IMR-90 (cell line): ENCODE measurements at regions not wholly inside any gene's neighbourhood (a gene's known extent, or its start where the extent isn't known, plus 50 kb on each side); places are given as distances from the start of the nearest gene placed in this dataset.

Experiments used
- ATAC-seq: fragments of 200-7000 bp; cut with Tn5 transposase; 2 replicates; pipeline ENCODE4 v1.9.1; 2020; ENCODE audit warnings: low read depth, mild to moderate bottlenecking, moderate library complexity
- BruUV-seq: library from RNA; stranded (reverse); fragments of 400-500 nt; replicated peaks from 2 replicates; lab custom pipeline; 2021; lab: Mats Ljungman, UMichigan
- CTCF ChIA-PET: fragments of 300-600 bp; formaldehyde crosslinking; extraction: SDS; loops from one replicate; lab custom pipeline; 2021; ENCODE audit warnings: antibody characterized with exemption; lab: Yijun Ruan, JAX
- POLR2A ChIA-PET: fragments of 300-600 bp; sonication (Branson Sonifier 250); formaldehyde crosslinking; loops from one replicate; lab custom pipeline; 2022; ENCODE audit warnings: antibody characterized with exemption; ENCODE audit not compliant: unreplicated experiment; lab: Charles Lee
- DNase-seq: peaks from one replicate; pipeline ENCODE4 v3.0.0; 2013
- H2AFZ ChIP-seq: replicated peaks from 2 replicates; pipeline ENCODE3; 2013; ENCODE audit warnings: low read length, mild to moderate bottlenecking; ENCODE audit not compliant: poor library complexity
- H2AK5ac ChIP-seq: 2 replicates; pipeline ENCODE4 v1.6.1; 2013; ENCODE audit warnings: low read depth, low read length, inconsistent platforms
- H2AK9ac ChIP-seq: replicated peaks from 2 replicates; pipeline ENCODE3; 2013; ENCODE audit warnings: mild to moderate bottlenecking, low read depth, low read length, moderate library complexity; ENCODE audit not compliant: poor library complexity
- H2BK120ac ChIP-seq: 2 replicates; pipeline ENCODE4 v1.6.1; 2013; ENCODE audit warnings: low read depth, low read length, inconsistent platforms
- H2BK15ac ChIP-seq: 3 replicates; pipeline ENCODE4 v1.6.1; 2013; ENCODE audit warnings: low read depth, low read length, inconsistent platforms
- H2BK20ac ChIP-seq: 2 replicates; pipeline ENCODE4 v1.6.1; 2013; ENCODE audit warnings: low read depth, mild to moderate bottlenecking, inconsistent platforms, low read length, moderate library complexity
- H2BK5ac ChIP-seq: 2 replicates; pipeline ENCODE4 v1.6.1; 2013; ENCODE audit warnings: mild to moderate bottlenecking, low read depth, low read length, inconsistent platforms; ENCODE audit not compliant: poor library complexity, severe bottlenecking
- H3K14ac ChIP-seq: replicated peaks from 2 replicates; pipeline ENCODE4 v1.6.1; 2013; ENCODE audit warnings: low read depth, low read length, inconsistent platforms
- H3K18ac ChIP-seq: 2 replicates; pipeline ENCODE4 v1.6.1; 2013; ENCODE audit warnings: low read depth, low read length, control low read depth
- H3K23ac ChIP-seq: 2 replicates; pipeline ENCODE4 v1.6.1; 2013; ENCODE audit warnings: low read depth, low read length, inconsistent platforms
- H3K27ac ChIP-seq: 2 replicates; pipeline ENCODE4 v1.5.1; 2013; ENCODE audit warnings: mild to moderate bottlenecking, control low read depth, low read length; ENCODE audit not compliant: insufficient read depth
- H3K27me3 ChIP-seq: 2 replicates; pipeline ENCODE4 v1.6.1; 2013; ENCODE audit warnings: low read length; ENCODE audit not compliant: control insufficient read depth, insufficient read depth
- H3K36me3 ChIP-seq: 2 replicates; pipeline ENCODE4 v1.6.1; 2013; ENCODE audit warnings: low read length, mixed read lengths; ENCODE audit not compliant: control insufficient read depth, insufficient read depth
- H3K4ac ChIP-seq: 2 replicates; pipeline ENCODE4 v1.6.1; 2013; ENCODE audit warnings: low read depth, low read length, inconsistent platforms
- H3K4me1 ChIP-seq: 2 replicates; pipeline ENCODE4 v1.6.1; 2013; ENCODE audit warnings: low read length, mixed read lengths; ENCODE audit not compliant: control insufficient read depth, insufficient read depth
- H3K4me2 ChIP-seq: 2 replicates; pipeline ENCODE4 v1.6.1; 2013; ENCODE audit warnings: low read depth, mild to moderate bottlenecking, control low read depth, low read length, moderate library complexity
- H3K4me3 ChIP-seq: 2 replicates; pipeline ENCODE4 v1.5.1; 2013; ENCODE audit warnings: low read depth, mild to moderate bottlenecking, control low read depth, low read length, moderate library complexity; ENCODE audit not compliant: insufficient read depth
- H3K56ac ChIP-seq: 2 replicates; pipeline ENCODE4 v1.6.1; 2013; ENCODE audit warnings: low read length, inconsistent platforms; ENCODE audit not compliant: insufficient read depth; ENCODE audit errors: extremely low read depth
- H3K79me1 ChIP-seq, 2 experiments: 2 replicates each; pipeline ENCODE4 v1.6.1; 2013; ENCODE audit warnings: low read length in 2 of 2, inconsistent platforms in 1 of 2, low read depth in 1 of 2
- H3K9ac ChIP-seq: 2 replicates; pipeline ENCODE4 v1.6.1; 2013; ENCODE audit warnings: low read depth, low read length, control low read depth
- H3K9me1 ChIP-seq: 2 replicates; pipeline ENCODE4 v1.6.1; 2013; ENCODE audit warnings: low read length, inconsistent platforms; ENCODE audit not compliant: insufficient read depth
- H3K9me3 ChIP-seq: 2 replicates; pipeline ENCODE4 v1.6.1; 2013; ENCODE audit warnings: low read length; ENCODE audit not compliant: control insufficient read depth, insufficient read depth
- H4K20me1 ChIP-seq: 2 replicates; pipeline ENCODE4 v1.6.1; 2013; ENCODE audit warnings: low read length, inconsistent platforms; ENCODE audit not compliant: insufficient read depth
- H4K5ac ChIP-seq: 2 replicates; pipeline ENCODE4 v1.6.1; 2013; ENCODE audit warnings: mild to moderate bottlenecking, low read depth, low read length, control low read depth
- H4K8ac ChIP-seq, 2 experiments: 2 replicates each; pipeline ENCODE4 v1.6.1; 2013; ENCODE audit warnings: low read depth in 2 of 2, low read length in 2 of 2, control low read depth in 1 of 2, inconsistent platforms in 1 of 2
- H4K91ac ChIP-seq: 2 replicates; pipeline ENCODE4 v1.6.1; 2013; ENCODE audit warnings: low read depth, low read length, inconsistent platforms; ENCODE audit not compliant: insufficient read depth
- ELK1 ChIP-seq: fragments of 150-350 bp; IDR thresholded peaks from 2 replicates; pipeline ENCODE4 v1.6.1; 2016; ENCODE audit warnings: low read depth, mild to moderate bottlenecking, low read length, moderate library complexity, borderline replicate concordance
- FOS ChIP-seq: fragments of 150-350 bp; IDR thresholded peaks from 2 replicates; pipeline ENCODE4 v1.6.1; 2016; ENCODE audit warnings: low read depth, low read length
- MXI1 ChIP-seq: IDR thresholded peaks from 2 replicates; pipeline ENCODE4 v1.6.1; 2012; ENCODE audit warnings: low read depth, mild to moderate bottlenecking, low read length, moderate library complexity, borderline replicate concordance
- SMC3 ChIP-seq: fragments of 150-350 bp; IDR thresholded peaks from 2 replicates; pipeline ENCODE4 v1.6.1; 2016; ENCODE audit warnings: low read depth, mild to moderate bottlenecking, antibody characterized with exemption, low read length, moderate library complexity
- WGBS, 2 experiments: methylation state at CpG; one replicate each; pipeline versions ENCODE4 v1.1.5 to v1.1.7; 2013; ENCODE audit warnings: missing lambda C conversion rate in 2 of 2; ENCODE audit not compliant: insufficient read length in 1 of 2; ENCODE audit errors: extremely low coverage in 2 of 2; 5-methylcytosine and 5-hydroxymethylcytosine counted together
- dilution Hi-C: fragments of 300-500 bp; cut with HindIII; formaldehyde crosslinking; loops from one replicate; pipeline ENCODE4 v1.14.3; 2018; ENCODE audit warnings: low sequenced_read_pairs; ENCODE audit not compliant: unreplicated experiment
- in situ Hi-C: fragments of 300-500 bp; cut with MboI; formaldehyde crosslinking; loops from 3 replicates; pipeline ENCODE4 v1.14.3; 2019; ENCODE audit warnings: low sequenced_read_pairs, inconsistent platforms, mixed read lengths
- intact Hi-C: fragments of 100-400 bp; cut with micrococcal nuclease; formaldehyde crosslinking; loops from 2 replicates; pipeline ENCODE4 v1.10.0; 2022
- TF ChIP-seq, protein P1 (sequence below): conservative IDR thresholded peaks from 2 replicates; pipeline ENCODE4 v1.5.1; 2012; ENCODE audit warnings: mild to moderate bottlenecking, low read depth, low read length, improper control_type of control experiment

GRCh38 chr1:38208716-38209632 is 162.4 kb upstream of the POU3F1 start:
- no peak overlapping the region for H2BK120ac ChIP-seq
- H2AK5ac ChIP-seq: no peak overlapping the region
- H2BK5ac ChIP-seq: no peak overlapping the region
- no peaks in the 10 kb centered on the region for H3K36me3 ChIP-seq
- no peak overlapping the region for H3K18ac ChIP-seq
- no peak overlapping the region for H3K4me2 ChIP-seq
- intact Hi-C loops: no loop called here
- H3K9me1 ChIP-seq: no peaks in the 10 kb centered on the region
- no peak overlapping the region for H3K9ac ChIP-seq
- no peaks in the 10 kb centered on the region for H3K9me3 ChIP-seq
- H4K5ac ChIP-seq: no peak overlapping the region
- H3K56ac ChIP-seq: no peak overlapping the region
- no peaks in the 10 kb centered on the region for H3K79me1 ChIP-seq
- BruUV-seq: no TSS peak
- H3K4ac ChIP-seq: no peak overlapping the region
- H3K14ac ChIP-seq: no peak overlapping the region
- H3K4me3 ChIP-seq: no peak overlapping the region
- no peak overlapping the region for H3K23ac ChIP-seq
- H4K8ac ChIP-seq: no peak overlapping the region
- CTCF ChIA-PET: no interaction called here
- 80% methylated on average over 5 of the region's 9 CpGs; no CpG with 5 or more reads in 1 of the 2 experiments for WGBS, 2 experiments
- no peaks in the 10 kb centered on the region for H3K4me1 ChIP-seq
- no peak for DNase-seq
- TF ChIP-seq MXI1 (no peak), ELK1 (no peak), FOS (no peak), SMC3 (no peak)
- TF ChIP-seq, protein P1, sequence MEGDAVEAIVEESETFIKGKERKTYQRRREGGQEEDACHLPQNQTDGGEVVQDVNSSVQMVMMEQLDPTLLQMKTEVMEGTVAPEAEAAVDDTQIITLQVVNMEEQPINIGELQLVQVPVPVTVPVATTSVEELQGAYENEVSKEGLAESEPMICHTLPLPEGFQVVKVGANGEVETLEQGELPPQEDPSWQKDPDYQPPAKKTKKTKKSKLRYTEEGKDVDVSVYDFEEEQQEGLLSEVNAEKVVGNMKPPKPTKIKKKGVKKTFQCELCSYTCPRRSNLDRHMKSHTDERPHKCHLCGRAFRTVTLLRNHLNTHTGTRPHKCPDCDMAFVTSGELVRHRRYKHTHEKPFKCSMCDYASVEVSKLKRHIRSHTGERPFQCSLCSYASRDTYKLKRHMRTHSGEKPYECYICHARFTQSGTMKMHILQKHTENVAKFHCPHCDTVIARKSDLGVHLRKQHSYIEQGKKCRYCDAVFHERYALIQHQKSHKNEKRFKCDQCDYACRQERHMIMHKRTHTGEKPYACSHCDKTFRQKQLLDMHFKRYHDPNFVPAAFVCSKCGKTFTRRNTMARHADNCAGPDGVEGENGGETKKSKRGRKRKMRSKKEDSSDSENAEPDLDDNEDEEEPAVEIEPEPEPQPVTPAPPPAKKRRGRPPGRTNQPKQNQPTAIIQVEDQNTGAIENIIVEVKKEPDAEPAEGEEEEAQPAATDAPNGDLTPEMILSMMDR: no peak
- no peak overlapping the region for H3K27ac ChIP-seq
- no peaks in the 10 kb centered on the region for H4K20me1 ChIP-seq
- POLR2A ChIA-PET: no interaction called here
- no peak for ATAC-seq
- no peak overlapping the region for H2AFZ ChIP-seq
- no peaks in the 10 kb centered on the region for H3K27me3 ChIP-seq
- in situ Hi-C loops: no loop called here
- H2AK9ac ChIP-seq: no peak overlapping the region
- no peak overlapping the region for H2BK20ac ChIP-seq
- no peak overlapping the region for H4K91ac ChIP-seq
- dilution Hi-C loops: no loop called here
- no peak overlapping the region for H2BK15ac ChIP-seq
